GM12872 (cell line): ENCODE measurements at regions not wholly inside any gene's neighbourhood (a gene's known extent, or its start where the extent isn't known, plus 50 kb on each side); places are given as distances from the start of the nearest gene placed in this dataset.

Source experiments
- CTCF ChIP-seq: IDR thresholded peaks from 3 replicates; pipeline ENCODE4 v1.5.1; 2011; ENCODE audit warnings: low read depth, mild to moderate bottlenecking, low read length, moderate library complexity; ENCODE audit not compliant: insufficient read depth

- no peak for TF ChIP-seq CTCF
Observed at GRCh38 chr12:89845767-89846166, 137.1 kb upstream of the ATP2B1 start.

GRCh38 chr12:89845366-89845765 is 136.7 kb upstream of the ATP2B1 start:
- no peak for TF ChIP-seq CTCF

GRCh38 chr12:89844539-89844938 is 135.9 kb upstream of the ATP2B1 start:
- TF ChIP-seq CTCF = no peak

GRCh38 chr12:89840162-89840922 is 131.7 kb upstream of the ATP2B1 start:
- TF ChIP-seq CTCF = no peak

GRCh38 chr12:89839444-89839843 is 130.8 kb upstream of the ATP2B1 start:
- no peak for TF ChIP-seq CTCF

GRCh38 chr12:89838833-89839232 is 130.2 kb upstream of the ATP2B1 start:
- TF ChIP-seq CTCF = no peak

- no peak for TF ChIP-seq CTCF
Observed at GRCh38 chr12:89836026-89836425, 127.4 kb upstream of the ATP2B1 start.

GRCh38 chr12:89834676-89835075 is 126.0 kb upstream of the ATP2B1 start:
- TF ChIP-seq CTCF = no peak
